Thyroid gland (tissue), 4 donors: ENCODE measurements at regions not wholly inside any gene's neighbourhood (a gene's known extent, or its start where the extent isn't known, plus 50 kb on each side); places are given as distances from the start of the nearest gene placed in this dataset.

Experiments
- CTCF ChIP-seq, 6 experiments: fragments of 200-600 bp in 3 of 6; fragments of 450-650 bp in 3 of 6; sonication (generic) in 3 of 6; IDR thresholded peaks; one replicate each; pipeline ENCODE4 v1.5.1; 2016 to 2019; ENCODE audit warnings: antibody characterized with exemption in 6 of 6, mild to moderate bottlenecking in 2 of 6, inconsistent platforms in 1 of 6, moderate library complexity in 1 of 6
- POLR2A ChIP-seq, 2 donors: fragments of 450-650 bp; IDR thresholded peaks; one replicate each; pipeline ENCODE4 v1.6.1; 2017; ENCODE audit warnings: antibody characterized with exemption in 2 of 2, mild to moderate bottlenecking in 2 of 2, moderate library complexity in 1 of 2

GRCh38 chr2:6139142-6139541 lies 447.0 kb downstream of the SOX11 start:
- TF ChIP-seq POLR2A (IDR thresholded peaks at IDR 0.05) (no peak), CTCF (IDR thresholded peaks at IDR 0.05) (no peak)
